GM19328 (cell line): ENCODE measurements at regions not wholly inside any gene's neighbourhood (a gene's known extent, or its start where the extent isn't known, plus 50 kb on each side); places are given as distances from the start of the nearest gene placed in this dataset.

ENCODE experiments used
- ATAC-seq: cut with Tn5 transposase; IDR thresholded peaks from one replicate; pipeline ENCODE4 v1.9.1; 2021; ENCODE audit warnings: mild to moderate bottlenecking, moderate library complexity; ENCODE audit not compliant: unreplicated experiment

- no peak for ATAC-seq
These were observed 50.2 kb upstream of the CDK1 start for GRCh38 chr10:60728056-60728455.

- ATAC-seq, result no peak
These were observed 52.0 kb upstream of the CDK1 start for GRCh38 chr10:60726257-60726656.

GRCh38 chr10:60722623-60723022, 55.7 kb upstream of the CDK1 start:
- no peak for ATAC-seq

GRCh38 chr10:60719721-60720120, 58.6 kb upstream of the CDK1 start:
- ATAC-seq, result no peak

- no peak for ATAC-seq
These were observed 59.4 kb upstream of the CDK1 start for GRCh38 chr10:60718886-60719285.

GRCh38 chr10:60717852-60718251, 60.4 kb upstream of the CDK1 start:
- ATAC-seq, result peak; percentile 63

GRCh38 chr10:60714233-60714632, 64.0 kb upstream of the CDK1 start:
- ATAC-seq, result no peak

GRCh38 chr10:60711496-60711895, 66.8 kb upstream of the CDK1 start:
- ATAC-seq, result no peak

GRCh38 chr10:60710041-60710440, 68.2 kb upstream of the CDK1 start:
- no peak for ATAC-seq

- ATAC-seq, result no peak
These were observed 69.6 kb upstream of the CDK1 start for GRCh38 chr10:60708666-60709065.

GRCh38 chr10:60707841-60708240, 70.4 kb upstream of the CDK1 start:
- ATAC-seq, result no peak

GRCh38 chr10:60706146-60706545, 72.1 kb upstream of the CDK1 start:
- ATAC-seq, result no peak

GRCh38 chr10:60705376-60705775, 72.9 kb upstream of the CDK1 start:
- ATAC-seq, result no peak

- no peak for ATAC-seq
These were observed 73.8 kb upstream of the CDK1 start for GRCh38 chr10:60704471-60704870.

- ATAC-seq, result no peak
These were observed 74.8 kb upstream of the CDK1 start for GRCh38 chr10:60703266-60704041.

- no peak for ATAC-seq
These were observed 90.6 kb upstream of the CDK1 start for GRCh38 chr10:60687679-60688078.

GRCh38 chr10:60684091-60684490, 94.2 kb upstream of the CDK1 start:
- no peak for ATAC-seq

- ATAC-seq, result no peak
These were observed 97.2 kb upstream of the CDK1 start for GRCh38 chr10:60681103-60681502.

- ATAC-seq, result no peak
These were observed 98.8 kb upstream of the CDK1 start for GRCh38 chr10:60679388-60679990.

GRCh38 chr10:60678978-60679377, 99.3 kb upstream of the CDK1 start:
- no peak for ATAC-seq

GRCh38 chr10:60677531-60678129, 100.6 kb upstream of the CDK1 start:
- ATAC-seq, result no peak

- no peak for ATAC-seq
These were observed 103.0 kb upstream of the CDK1 start for GRCh38 chr10:60675236-60675635.
